K562 (cell line): ENCODE measurements at regions not wholly inside any gene's neighbourhood (a gene's known extent, or its start where the extent isn't known, plus 50 kb on each side); places are given as distances from the start of the nearest gene placed in this dataset.

ENCODE experiments used
- CAMTA2 ChIP-seq: fragments of 250-450 bp; sonication (Bioruptor Pico); conservative IDR thresholded peaks from 2 replicates; pipeline ENCODE4 v1.5.1; 2022
- DACH1 ChIP-seq: fragments of 450-650 bp; IDR thresholded peaks from 2 replicates; pipeline ENCODE4 v1.6.1; 2018; ENCODE audit not compliant: partially characterized antibody
- DNMT1 ChIP-seq: fragments of 450-650 bp; IDR thresholded peaks from 2 replicates; pipeline ENCODE4 v1.6.1; 2016; ENCODE audit warnings: antibody characterized with exemption, mild to moderate bottlenecking
- ETS1 ChIP-seq: conservative IDR thresholded peaks from 2 replicates; pipeline ENCODE4 v1.6.1; 2011; ENCODE audit warnings: low read depth, mild to moderate bottlenecking, low read length; ENCODE audit not compliant: control insufficient read depth
- FOXO4 ChIP-seq: fragments of 450-650 bp; formaldehyde crosslinking; IDR thresholded peaks from 2 replicates; pipeline ENCODE4 v1.4.0; 2020; ENCODE audit warnings: mild to moderate bottlenecking, moderate library complexity
- MNT ChIP-seq, 2 experiments: fragments of 450-650 bp; conservative IDR thresholded peaks; 2 replicates each; pipeline ENCODE4 v1.6.1; 2017; ENCODE audit warnings: mild to moderate bottlenecking in 2 of 2, moderate library complexity in 2 of 2
- TBL1XR1 ChIP-seq, 2 experiments: IDR thresholded peaks; 2 replicates each; pipeline ENCODE4 v1.6.1; 2012; ENCODE audit warnings: improper control_type of control experiment in 2 of 2, low read length in 2 of 2, mild to moderate bottlenecking in 1 of 2
- ZNF12 ChIP-seq: sonication (generic); formaldehyde crosslinking; IDR thresholded peaks from 2 replicates; pipeline ENCODE4 v1.4.0; 2020; ENCODE audit warnings: mild to moderate bottlenecking, missing genetic modification reagents
- ZNF354B ChIP-seq: fragments of 250-450 bp; sonication (Bioruptor Pico); IDR thresholded peaks from 2 replicates; pipeline ENCODE4 v1.4.0; 2020

GRCh38 chr2:12555012-12555645 is 161.6 kb upstream of the TRIB2 start (continued):
- TF ChIP-seq FOXO4 (no peak), DACH1 (no peak), DNMT1 (no peak), ZNF12 (CRISPR knock-in tag) (no peak), CAMTA2 (no peak), TBL1XR1 (IDR thresholded peaks at IDR 0.05; ENCODE audit: low read length in 2 of 2) (no peak), ZNF354B (CRISPR knock-in tag) (no peak), ETS1 (no peak), MNT (conservative IDR thresholded peaks at IDR 0.05) (no peak)
